HCT116 (cell line): ENCODE measurements at regions not wholly inside any gene's neighbourhood (a gene's known extent, or its start where the extent isn't known, plus 50 kb on each side); places are given as distances from the start of the nearest gene placed in this dataset.

Experiments
- ATAC-seq: fragments of 200-7000 bp; cut with Tn5 transposase; 2 replicates; pipeline ENCODE4 v1.9.1; 2020; ENCODE audit warnings: mild to moderate bottlenecking, moderate library complexity
- BruUV-seq: library from RNA; stranded (reverse); fragments of 400-500 nt; replicated peaks from 2 replicates; lab custom pipeline; 2021; lab: Mats Ljungman, UMichigan
- CTCF ChIA-PET: fragments of 300-600 bp; sonication (Branson Sonifier 250); formaldehyde crosslinking; loops from one replicate; lab custom pipeline; 2021; ENCODE audit warnings: antibody characterized with exemption; lab: Charles Lee
- POLR2A ChIA-PET: fragments of 300-600, 350-600 bp; sonication (Branson Sonifier 250); formaldehyde crosslinking; loops from one replicate; lab custom pipeline; 2021; ENCODE audit warnings: antibody characterized with exemption; lab: Charles Lee
- RAD21 ChIA-PET, 2 experiments: fragments of 300-600 bp; sonication (Branson Sonifier 250); formaldehyde crosslinking; loops; one replicate each; lab custom pipeline; 2023; ENCODE audit warnings: low total read pairs in 2 of 2; ENCODE audit not compliant: uncharacterized antibody in 2 of 2, unreplicated experiment in 2 of 2, low non-redundant PET in 1 of 2; lab: Charles Lee
- DNase-seq: peaks from one replicate; pipeline ENCODE4 v3.0.0-alpha.2; 2010; ENCODE audit warnings: low read depth, low spot score
- H2AFZ ChIP-seq: fragments of 200-600 bp; shearing (Covaris generic), sonication (generic); 2 replicates; pipeline ENCODE4 v1.6.1; 2017; ENCODE audit warnings: low read depth, mixed run types, mixed read lengths, antibody characterized with exemption, low read length; ENCODE audit not compliant: poor library complexity, severe bottlenecking
- H3K27ac ChIP-seq: 2 replicates; pipeline ENCODE4 v1.5.1; 2012; ENCODE audit warnings: low read depth, low read length
- H3K27me3 ChIP-seq: fragments of 200-600 bp; sonication (generic); 2 replicates; pipeline ENCODE4 v1.6.1; 2016; ENCODE audit warnings: mixed run types, low read length, mixed read lengths; ENCODE audit not compliant: insufficient read depth
- H3K36me3 ChIP-seq, 2 experiments: fragments of 200-500 bp in 1 of 2; fragments of 200-600 bp in 1 of 2; sonication (Bioruptor generic) in 1 of 2; sonication (generic) in 1 of 2; 2 replicates each; pipeline versions ENCODE4 v1.5.1 to v1.6.1; 2014 to 2016; ENCODE audit warnings: low read length in 2 of 2, inconsistent platforms in 1 of 2, mixed read lengths in 1 of 2, mixed run types in 1 of 2; ENCODE audit not compliant: insufficient read depth in 2 of 2, control insufficient read depth in 1 of 2
- H3K4me1 ChIP-seq, 2 experiments: fragments of 200-600 bp in 1 of 2; sonication (generic) in 1 of 2; 2 replicates each; pipeline versions ENCODE4 v1.5.1 to v1.6.1; 2012 to 2017; ENCODE audit warnings: low read length in 2 of 2, inconsistent platforms in 1 of 2, mild to moderate bottlenecking in 1 of 2, mixed read lengths in 1 of 2, mixed run types in 1 of 2, moderate library complexity in 1 of 2; ENCODE audit not compliant: insufficient read depth in 2 of 2, control insufficient read depth in 1 of 2
- H3K4me2 ChIP-seq: fragments of 200-600 bp; sonication (generic); 2 replicates; pipeline ENCODE4 v1.6.1; 2017; ENCODE audit warnings: mixed run types, low read length, mixed read lengths
- H3K4me3 ChIP-seq, 2 experiments: fragments of 200-600 bp in 1 of 2; sonication (generic) in 1 of 2; replicated peaks in 1 of 2; 2 replicates each; pipeline ENCODE4 v1.5.1; 2011 to 2016; ENCODE audit warnings: low read length in 2 of 2, control low read depth in 1 of 2, low read depth in 1 of 2, mild to moderate bottlenecking in 1 of 2, mixed read lengths in 1 of 2, mixed run types in 1 of 2
- H3K79me2 ChIP-seq: fragments of 200-600 bp; sonication (generic); 2 replicates; pipeline ENCODE4 v1.6.1; 2017; ENCODE audit warnings: mild to moderate bottlenecking, mixed run types, low read length, moderate library complexity, mixed read lengths; ENCODE audit not compliant: insufficient read depth
- H3K9ac ChIP-seq: fragments of 200-600 bp; sonication (generic); 2 replicates; pipeline ENCODE4 v1.6.1; 2016; ENCODE audit warnings: low read length, mixed read lengths
- H3K9me2 ChIP-seq: fragments of 200-600 bp; sonication (generic), shearing (Covaris generic); 2 replicates; pipeline ENCODE4 v1.6.1; 2017; ENCODE audit warnings: mixed run types, mild to moderate bottlenecking, moderate library complexity; ENCODE audit not compliant: insufficient read depth
- H3K9me3 ChIP-seq, 2 experiments: fragments of 200-500 bp in 1 of 2; fragments of 200-600 bp in 1 of 2; sonication (Bioruptor generic) in 1 of 2; sonication (generic) in 1 of 2; 2 replicates each; pipeline ENCODE4 v1.6.1; 2014 to 2017; ENCODE audit warnings: low read length in 2 of 2, mixed read lengths in 2 of 2, inconsistent platforms in 1 of 2, low read depth in 1 of 2, mild to moderate bottlenecking in 1 of 2, mixed run types in 1 of 2, moderate library complexity in 1 of 2; ENCODE audit not compliant: control insufficient read depth in 1 of 2, insufficient read depth in 1 of 2
- H4K20me1 ChIP-seq: fragments of 200-600 bp; sonication (generic), shearing (Covaris generic); 2 replicates; pipeline ENCODE4 v1.6.1; 2017; ENCODE audit warnings: mixed run types, mild to moderate bottlenecking, moderate library complexity; ENCODE audit not compliant: insufficient read depth
- CBX3 ChIP-seq: IDR thresholded peaks from 2 replicates; pipeline ENCODE4 v1.6.1; 2012; ENCODE audit warnings: low read depth
- EGR1 ChIP-seq: IDR thresholded peaks from 2 replicates; pipeline ENCODE4 v1.6.1; 2012; ENCODE audit warnings: low read depth
- ELF1 ChIP-seq: IDR thresholded peaks from 2 replicates; pipeline ENCODE4 v1.6.1; 2012; ENCODE audit warnings: low read depth, borderline replicate concordance
- EZH2 ChIP-seq: fragments of 200-600 bp; sonication (generic); IDR thresholded peaks from 2 replicates; pipeline ENCODE4 v1.6.1; 2017; ENCODE audit warnings: antibody characterized with exemption, mixed run types
- JUND ChIP-seq: IDR thresholded peaks from 2 replicates; pipeline ENCODE4 v1.6.1; 2012
- POLR2AphosphoS5 ChIP-seq: IDR thresholded peaks from 2 replicates; pipeline ENCODE4 v1.6.1; 2011; ENCODE audit warnings: mild to moderate bottlenecking, low read depth, low read length, moderate library complexity
- RAD21 ChIP-seq: IDR thresholded peaks from 2 replicates; pipeline ENCODE4 v1.6.1; 2012; ENCODE audit warnings: low read depth, mild to moderate bottlenecking
- SIN3A ChIP-seq: IDR thresholded peaks from 2 replicates; pipeline ENCODE4 v1.6.1; 2012; ENCODE audit warnings: low read depth
- SP1 ChIP-seq: IDR thresholded peaks from 2 replicates; pipeline ENCODE4 v1.6.1; 2012; ENCODE audit warnings: low read depth
- ZFX ChIP-seq: fragments of 450-650 bp; IDR thresholded peaks from 2 replicates; pipeline ENCODE4 v1.6.1; 2017
- ZNF274 ChIP-seq: fragments of 200-500 bp; sonication (Bioruptor generic); IDR thresholded peaks from 2 replicates; pipeline ENCODE4 v1.6.1; 2014; ENCODE audit warnings: mild to moderate bottlenecking, low read depth, low read length, inconsistent platforms
- intact Hi-C: fragments of 100-400 bp; cut with micrococcal nuclease; formaldehyde crosslinking; loops from 2 replicates; pipeline ENCODE4 v1.10.0; 2022
- TF ChIP-seq, protein P1 (sequence below): IDR thresholded peaks from 2 replicates; pipeline ENCODE4 v1.6.1; 2012; ENCODE audit warnings: low read depth
- TF ChIP-seq, protein P2 (sequence below), 3 experiments: fragments of 200-600 bp in 1 of 3; sonication (generic) in 1 of 3; IDR thresholded peaks in 2 of 3; conservative IDR thresholded peaks in 1 of 3; 2 replicates each; pipeline ENCODE4 v1.5.1; 2012 to 2017; ENCODE audit warnings: low read depth in 2 of 3, low read length in 2 of 3, antibody characterized with exemption in 1 of 3, borderline replicate concordance in 1 of 3, control low read depth in 1 of 3, mild to moderate bottlenecking in 1 of 3, mixed read lengths in 1 of 3, mixed run types in 1 of 3, moderate library complexity in 1 of 3; ENCODE audit not compliant: insufficient read depth in 1 of 3

DNA sequence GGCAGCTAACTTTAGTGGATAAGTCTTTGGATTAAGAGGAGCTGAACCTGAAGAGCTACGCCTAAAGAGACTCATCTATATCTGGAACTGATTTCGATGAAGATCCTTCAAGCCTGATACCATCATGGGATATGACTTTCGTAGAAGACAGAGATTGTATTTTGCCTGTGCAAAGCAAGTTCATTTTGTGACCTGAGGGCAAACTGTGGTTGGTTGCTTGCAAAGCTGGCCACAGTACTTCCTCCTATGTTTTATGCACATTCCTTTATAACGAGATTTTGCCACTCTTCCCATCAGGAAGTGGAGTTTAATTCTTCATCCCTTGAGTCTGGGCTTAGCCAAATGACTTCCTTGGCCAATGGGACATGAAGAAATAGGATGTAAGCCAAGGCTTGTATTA is 519.3 kb upstream of the NR3C2 start:
- H3K9me3 ChIP-seq = no peaks in the 10 kb centered on the region
- TF ChIP-seq, protein P1, sequence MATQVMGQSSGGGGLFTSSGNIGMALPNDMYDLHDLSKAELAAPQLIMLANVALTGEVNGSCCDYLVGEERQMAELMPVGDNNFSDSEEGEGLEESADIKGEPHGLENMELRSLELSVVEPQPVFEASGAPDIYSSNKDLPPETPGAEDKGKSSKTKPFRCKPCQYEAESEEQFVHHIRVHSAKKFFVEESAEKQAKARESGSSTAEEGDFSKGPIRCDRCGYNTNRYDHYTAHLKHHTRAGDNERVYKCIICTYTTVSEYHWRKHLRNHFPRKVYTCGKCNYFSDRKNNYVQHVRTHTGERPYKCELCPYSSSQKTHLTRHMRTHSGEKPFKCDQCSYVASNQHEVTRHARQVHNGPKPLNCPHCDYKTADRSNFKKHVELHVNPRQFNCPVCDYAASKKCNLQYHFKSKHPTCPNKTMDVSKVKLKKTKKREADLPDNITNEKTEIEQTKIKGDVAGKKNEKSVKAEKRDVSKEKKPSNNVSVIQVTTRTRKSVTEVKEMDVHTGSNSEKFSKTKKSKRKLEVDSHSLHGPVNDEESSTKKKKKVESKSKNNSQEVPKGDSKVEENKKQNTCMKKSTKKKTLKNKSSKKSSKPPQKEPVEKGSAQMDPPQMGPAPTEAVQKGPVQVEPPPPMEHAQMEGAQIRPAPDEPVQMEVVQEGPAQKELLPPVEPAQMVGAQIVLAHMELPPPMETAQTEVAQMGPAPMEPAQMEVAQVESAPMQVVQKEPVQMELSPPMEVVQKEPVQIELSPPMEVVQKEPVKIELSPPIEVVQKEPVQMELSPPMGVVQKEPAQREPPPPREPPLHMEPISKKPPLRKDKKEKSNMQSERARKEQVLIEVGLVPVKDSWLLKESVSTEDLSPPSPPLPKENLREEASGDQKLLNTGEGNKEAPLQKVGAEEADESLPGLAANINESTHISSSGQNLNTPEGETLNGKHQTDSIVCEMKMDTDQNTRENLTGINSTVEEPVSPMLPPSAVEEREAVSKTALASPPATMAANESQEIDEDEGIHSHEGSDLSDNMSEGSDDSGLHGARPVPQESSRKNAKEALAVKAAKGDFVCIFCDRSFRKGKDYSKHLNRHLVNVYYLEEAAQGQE = no peak
- TF ChIP-seq, protein P2, sequence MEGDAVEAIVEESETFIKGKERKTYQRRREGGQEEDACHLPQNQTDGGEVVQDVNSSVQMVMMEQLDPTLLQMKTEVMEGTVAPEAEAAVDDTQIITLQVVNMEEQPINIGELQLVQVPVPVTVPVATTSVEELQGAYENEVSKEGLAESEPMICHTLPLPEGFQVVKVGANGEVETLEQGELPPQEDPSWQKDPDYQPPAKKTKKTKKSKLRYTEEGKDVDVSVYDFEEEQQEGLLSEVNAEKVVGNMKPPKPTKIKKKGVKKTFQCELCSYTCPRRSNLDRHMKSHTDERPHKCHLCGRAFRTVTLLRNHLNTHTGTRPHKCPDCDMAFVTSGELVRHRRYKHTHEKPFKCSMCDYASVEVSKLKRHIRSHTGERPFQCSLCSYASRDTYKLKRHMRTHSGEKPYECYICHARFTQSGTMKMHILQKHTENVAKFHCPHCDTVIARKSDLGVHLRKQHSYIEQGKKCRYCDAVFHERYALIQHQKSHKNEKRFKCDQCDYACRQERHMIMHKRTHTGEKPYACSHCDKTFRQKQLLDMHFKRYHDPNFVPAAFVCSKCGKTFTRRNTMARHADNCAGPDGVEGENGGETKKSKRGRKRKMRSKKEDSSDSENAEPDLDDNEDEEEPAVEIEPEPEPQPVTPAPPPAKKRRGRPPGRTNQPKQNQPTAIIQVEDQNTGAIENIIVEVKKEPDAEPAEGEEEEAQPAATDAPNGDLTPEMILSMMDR (IDR thresholded peaks at IDR 0.05 in 2 of 3, conservative IDR thresholded peaks at IDR 0.05 in 1 of 3; ENCODE audit: borderline replicate concordance in 1 of 3, insufficient read depth in 1 of 3, low read depth in 2 of 3, low read length in 2 of 3) = no peak
- TF ChIP-seq ELF1 = no peak
- TF ChIP-seq EZH2 = no peak
- TF ChIP-seq JUND = no peak
- TF ChIP-seq ZFX = no peak
- TF ChIP-seq EGR1 = no peak
- TF ChIP-seq SP1 = no peak
- TF ChIP-seq ZNF274 = no peak
- TF ChIP-seq SIN3A = no peak
- TF ChIP-seq CBX3 = no peak
- TF ChIP-seq POLR2AphosphoS5 = no peak
- TF ChIP-seq RAD21 = no peak
- H3K4me1 ChIP-seq = no peaks in the 10 kb centered on the region
- BruUV-seq = no TSS peak
- H4K20me1 ChIP-seq = no peaks in the 10 kb centered on the region
- no peaks in the 10 kb centered on the region for H3K36me3 ChIP-seq
- no peaks in the 10 kb centered on the region for H3K79me2 ChIP-seq
- ATAC-seq (no peak), DNase-seq (no peak)
- CTCF ChIA-PET = no interaction called here
- no peak overlapping the region for H2AFZ ChIP-seq
- RAD21 ChIA-PET = no interaction called here
- intact Hi-C loops = no loop called here
- H3K4me3 ChIP-seq = no peak overlapping the region
- H3K27me3 ChIP-seq = no peaks in the 10 kb centered on the region
- no peak overlapping the region for H3K4me2 ChIP-seq
- no peak overlapping the region for H3K27ac ChIP-seq
- POLR2A ChIA-PET = no interaction called here
- no peak overlapping the region for H3K9ac ChIP-seq
- no peaks in the 10 kb centered on the region for H3K9me2 ChIP-seq
